ENCODE measurements at regions not wholly inside any gene's neighbourhood (a gene's known extent, or its start where the extent isn't known, plus 50 kb on each side); places are given as distances from the start of the nearest gene placed in this dataset.

- Histone ChIP-seq H4K20me1 (replicated peaks in 1 of 2; ENCODE audit: control insufficient read depth in 1 of 2, insufficient read depth in 2 of 2, low read length in 2 of 2) (no peaks in the 10 kb centered on the region), H3K4ac (replicated peaks; ENCODE audit: insufficient read length, low read depth, low read length) (no peak overlapping the region), H3K18ac (ENCODE audit: extremely low read depth, low read length) (no peak overlapping the region), H3K23ac (ENCODE audit: insufficient read length) (no peak overlapping the region), H3K56ac (replicated peaks; ENCODE audit: insufficient read length, low read depth, low read length) (no peak overlapping the region), H2BK20ac (ENCODE audit: low read length) (no peak overlapping the region), H2BK5ac (ENCODE audit: low read depth, low read length) (no peak overlapping the region), H3K36me3 (ENCODE audit: control insufficient read depth in 2 of 4, insufficient read depth in 4 of 4, low read length in 3 of 4) (no peaks in the 10 kb centered on the region), H3K9me3 (ENCODE audit: insufficient read depth in 2 of 2, low read depth in 1 of 2, low read length in 1 of 2) (no peaks in the 10 kb centered on the region), H3K23me2 (ENCODE audit: low read depth, low read length) (no peaks in the 10 kb centered on the region), H3K4me1 (replicated peaks in 1 of 4; ENCODE audit: control insufficient read depth in 3 of 4, insufficient read depth in 4 of 4, low read length in 3 of 4) (peaks cover 0 to 6% (median 5%) of the 10 kb centered on the region in 4 experiments; a peak in 4 of 7 replicates), H3K9ac (replicated peaks in 1 of 4; ENCODE audit: extremely low read depth in 1 of 4, low read depth in 3 of 4, low read length in 3 of 4) (no peak overlapping the region), H2BK15ac (ENCODE audit: low read length) (no peak overlapping the region), H3K27me3 (replicated peaks in 1 of 4; ENCODE audit: control insufficient read depth in 3 of 4, extremely low read depth in 1 of 4, insufficient read depth in 3 of 4, low read length in 3 of 4) (no peaks in the 10 kb centered on the region), H2BK12ac (ENCODE audit: low read depth, low read length) (no peak overlapping the region), H2AK5ac (ENCODE audit: low read depth, low read length) (no peak overlapping the region), H3K4me2 (ENCODE audit: insufficient read depth in 1 of 2, low read depth in 2 of 2, low read length in 2 of 2) (no peak overlapping the region), H2BK120ac (replicated peaks; ENCODE audit: low read depth, low read length) (no peak overlapping the region), H3K79me1 (ENCODE audit: low read depth, low read length) (no peaks in the 10 kb centered on the region), H3K4me3 (ENCODE audit: extremely low read depth in 1 of 4, insufficient read depth in 2 of 4, low read depth in 3 of 4, low read length in 4 of 4) (no peak overlapping the region), H3K14ac (ENCODE audit: insufficient read length) (no peak overlapping the region), H3K27ac (ENCODE audit: low read depth, low read length) (no peak overlapping the region), H4K91ac (replicated peaks; ENCODE audit: insufficient read length, low read length) (no peak overlapping the region), H3K79me2 (ENCODE audit: control insufficient read depth in 1 of 2, insufficient read depth in 2 of 2, low read length in 2 of 2) (no peaks in the 10 kb centered on the region), H4K5ac (ENCODE audit: insufficient read length, low read depth, low read length) (no peak overlapping the region), H4K8ac (ENCODE audit: extremely low read depth, insufficient read depth, low read length) (no peak overlapping the region), H2AFZ (ENCODE audit: low read length) (no peak overlapping the region)
- ChIA-PET CTCF (ENCODE audit: partially characterized antibody) (interaction anchor here (2.2 kb wide), 1 partner anchor 25 kb away, joined by 4 read pairs; no protein-coding TSS in a partner anchor), POLR2A (ENCODE audit: partially characterized antibody) (no interaction called here)
- 92% methylated on average over 3 of the region's 3 CpGs; no CpG with 5 or more reads in 1 of the 2 experiments for WGBS, 2 experiments (ENCODE audit: extremely low coverage in 1 of 2, insufficient coverage in 1 of 2, insufficient read length in 1 of 2, insufficient replicate concordance in 2 of 2, low coverage in 1 of 2, low lambda C conversion rate in 2 of 2, missing lambda C conversion rate in 1 of 2)
- no peak for DNase-seq (ENCODE audit: low read depth in 1 of 2, low spot score in 2 of 2)
- FAIRE-seq, result no peak
- TF ChIP-seq GABPA (IDR thresholded peaks at IDR 0.05; ENCODE audit: borderline replicate concordance, insufficient read depth, low read length), result no peak
- no peak for TF ChIP-seq CEBPB (IDR thresholded peaks at IDR 0.05; ENCODE audit: low read depth, low read length)
- no peak for TF ChIP-seq EP300 (IDR thresholded peaks at IDR 0.05; ENCODE audit: borderline replicate concordance in 1 of 2, low read depth in 2 of 2, low read length in 2 of 2)
- TF ChIP-seq ZNF274 (IDR thresholded peaks at IDR 0.05; ENCODE audit: borderline replicate concordance, extremely low read depth, low read length), result no peak
- no peak for TF ChIP-seq SP4 (IDR thresholded peaks at IDR 0.05; ENCODE audit: low read length)
- no peak for TF ChIP-seq PHF8 (conservative IDR thresholded peaks at IDR 0.05; ENCODE audit: low read depth, low read length)
- TF ChIP-seq SAP30 (IDR thresholded peaks at IDR 0.05; ENCODE audit: insufficient read depth, insufficient replicate concordance, low read length), result no peak
- no peak for TF ChIP-seq RNF2 (IDR thresholded peaks at IDR 0.05; ENCODE audit: borderline replicate concordance, low read depth, low read length, missing control alignments, poor library complexity, severe bottlenecking)
- TF ChIP-seq EZH2 (IDR thresholded peaks at IDR 0.05; ENCODE audit: low read depth, low read length, severe bottlenecking), result no peak
- no peak for TF ChIP-seq SIRT6 (IDR thresholded peaks at IDR 0.05; ENCODE audit: low read length)
- TF ChIP-seq ATF2 (IDR thresholded peaks at IDR 0.05; ENCODE audit: low read length), result no peak
- no peak for TF ChIP-seq FOSL1 (IDR thresholded peaks at IDR 0.05; ENCODE audit: insufficient read depth, low read depth, low read length)
Observed at GRCh38 chr1:81382561-81382960, 418.2 kb upstream of the ADGRL2 start.

All from H1 (cell line).